A673 (cell line): ENCODE measurements at regions not wholly inside any gene's neighbourhood (a gene's known extent, or its start where the extent isn't known, plus 50 kb on each side); places are given as distances from the start of the nearest gene placed in this dataset.
"Not testable (repeated sequence)": the region's sequence is repeated elsewhere in the genome, so short reads cannot be mapped to it uniquely, and the experiment has no call there.

ENCODE experiments used
- BruUV-seq: library from RNA; stranded (reverse); fragments of 400-500 nt; replicated peaks from 2 replicates; lab custom pipeline; 2021; lab: Mats Ljungman, UMichigan
- CTCF ChIA-PET: fragments of 300-600 bp; sonication (Branson Sonifier 250); formaldehyde crosslinking; loops from one replicate; lab custom pipeline; 2022; ENCODE audit warnings: antibody characterized with exemption; lab: Charles Lee
- POLR2A ChIA-PET: fragments of 300-600 bp; sonication (Branson Sonifier 250); formaldehyde crosslinking; loops from one replicate; lab custom pipeline; 2022; ENCODE audit warnings: antibody characterized with exemption; ENCODE audit not compliant: low non-redundant PET; lab: Charles Lee
- DNase-seq: peaks from one replicate; pipeline ENCODE4 v3.0.0-alpha.2; 2015; ENCODE audit warnings: low spot score
- H3K27ac ChIP-seq: fragments of 200-600 bp; sonication (generic); 2 replicates; pipeline ENCODE4 v1.5.1; 2016; ENCODE audit warnings: mixed run types, low read depth, mild to moderate bottlenecking, mixed read lengths, antibody characterized with exemption, low read length; ENCODE audit not compliant: poor library complexity, severe bottlenecking
- H3K27me3 ChIP-seq: fragments of 200-600 bp; sonication (generic); replicated peaks from 2 replicates; pipeline ENCODE4 v1.6.1; 2017; ENCODE audit warnings: mixed run types, low read depth, mild to moderate bottlenecking, mixed read lengths, antibody characterized with exemption, low read length; ENCODE audit not compliant: insufficient read depth, poor library complexity
- H3K36me3 ChIP-seq: fragments of 200-600 bp; sonication (generic); 2 replicates; pipeline ENCODE4 v1.6.1; 2016; ENCODE audit warnings: mixed run types, mild to moderate bottlenecking, mixed read lengths, antibody characterized with exemption, low read length; ENCODE audit not compliant: insufficient read depth, poor library complexity, severe bottlenecking
- H3K4me1 ChIP-seq: fragments of 200-600 bp; sonication (generic); 2 replicates; pipeline ENCODE4 v1.6.1; 2017; ENCODE audit warnings: mixed run types, mild to moderate bottlenecking, mixed read lengths, antibody characterized with exemption, low read length; ENCODE audit not compliant: insufficient read depth, poor library complexity, severe bottlenecking
- H3K4me3 ChIP-seq: fragments of 200-600 bp; sonication (generic); 2 replicates; pipeline ENCODE4 v1.5.1; 2016; ENCODE audit warnings: low read depth, mixed run types, mild to moderate bottlenecking, mixed read lengths, low read length; ENCODE audit not compliant: poor library complexity, severe bottlenecking
- H3K9me3 ChIP-seq: fragments of 200-600 bp; sonication (generic); 2 replicates; pipeline ENCODE4 v1.6.1; 2016; ENCODE audit warnings: mixed run types, low read depth, mild to moderate bottlenecking, mixed read lengths, antibody characterized with exemption, low read length; ENCODE audit not compliant: poor library complexity, severe bottlenecking
- CTCF ChIP-seq: fragments of 300-800, 200-600 bp; sonication (generic); conservative IDR thresholded peaks from 2 replicates; pipeline ENCODE4 v1.5.1; 2017; ENCODE audit warnings: low read depth, mild to moderate bottlenecking, antibody characterized with exemption, low read length, moderate library complexity, mixed read lengths
- EZH2 ChIP-seq: fragments of 200-600 bp; sonication (generic); IDR thresholded peaks from 2 replicates; pipeline ENCODE4 v1.6.1; 2017; ENCODE audit warnings: borderline replicate concordance, low read depth, mild to moderate bottlenecking, mixed read lengths, antibody characterized with exemption, low read length; ENCODE audit not compliant: poor library complexity, severe bottlenecking
- intact Hi-C: fragments of 100-400 bp; cut with micrococcal nuclease; formaldehyde crosslinking; loops from one replicate; pipeline ENCODE4 v1.10.0; 2022; ENCODE audit not compliant: unreplicated experiment

DNA sequence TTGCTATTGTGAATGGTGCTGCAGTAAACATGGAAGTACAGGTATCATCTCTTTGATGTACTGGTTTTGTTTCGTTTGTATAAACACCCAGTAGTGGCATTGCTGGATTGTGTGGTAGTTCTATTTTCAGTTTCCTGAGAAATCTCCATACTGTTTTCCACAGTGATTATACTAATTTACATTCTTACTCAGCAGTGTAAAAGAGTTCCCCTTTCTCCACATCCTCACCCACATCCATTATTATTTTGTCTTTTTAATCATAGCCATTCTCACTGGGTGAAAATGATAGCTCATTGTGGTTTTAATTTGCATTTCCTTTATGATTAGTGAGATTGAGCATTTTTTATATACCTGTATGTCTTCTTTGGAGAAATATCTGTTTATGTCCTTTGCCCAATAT lies 62.3 kb upstream of the PARP4 start:
- intact Hi-C loops: no loop called here
- Histone ChIP-seq H3K4me1 (no peaks in the 10 kb centered on the region), H3K4me3 (no peak overlapping the region), H3K27ac (no peak overlapping the region), H3K27me3 (no peaks in the 10 kb centered on the region), H3K36me3 (no peaks in the 10 kb centered on the region), H3K9me3 (no peaks in the 10 kb centered on the region)
- DNase-seq: no peak
- BruUV-seq: no TSS peak
- CTCF ChIA-PET: no interaction called here
- no peak for TF ChIP-seq EZH2
- TF ChIP-seq CTCF: no peak
- POLR2A ChIA-PET: no interaction called here

- DNase-seq: peak; percentile 63
- H3K36me3 ChIP-seq, H3K27ac ChIP-seq, intact Hi-C loops, CTCF ChIA-PET, POLR2A ChIA-PET, H3K4me1 ChIP-seq, H3K9me3 ChIP-seq, H3K27me3 ChIP-seq, BruUV-seq: not testable (repeated sequence)
- peak overlapping the region; percentile 28 for H3K4me3 ChIP-seq
- TF ChIP-seq CTCF: peak; percentile 49
Measured at GRCh38 chr13:24580315-24580714, 67.7 kb upstream of the PARP4 start.

GRCh38 chr13:24581578-24581977 lies 69.0 kb upstream of the PARP4 start:
- H3K4me1 ChIP-seq, POLR2A ChIA-PET, BruUV-seq, H3K9me3 ChIP-seq, DNase-seq, CTCF ChIA-PET, H3K27me3 ChIP-seq, H3K4me3 ChIP-seq, H3K36me3 ChIP-seq, H3K27ac ChIP-seq: not testable (repeated sequence)
- intact Hi-C loops: loop anchor here (1.0 kb wide), 1 partner anchor 90 kb away; no protein-coding TSS in a partner anchor

- H3K27ac ChIP-seq, H3K9me3 ChIP-seq, POLR2A ChIA-PET, BruUV-seq, H3K27me3 ChIP-seq, H3K4me1 ChIP-seq, H3K36me3 ChIP-seq, H3K4me3 ChIP-seq, intact Hi-C loops, CTCF ChIA-PET, DNase-seq: not testable (repeated sequence)
Measured at GRCh38 chr13:24591697-24592096, 79.1 kb upstream of the PARP4 start.

GRCh38 chr13:24597906-24598670 lies 82.1 kb upstream of the ATP12A start:
- intact Hi-C loops: loop anchor here (5.0 kb wide), 1 partner anchor 354 kb away; no protein-coding TSS in a partner anchor
- H3K27me3 ChIP-seq, POLR2A ChIA-PET, H3K4me1 ChIP-seq, DNase-seq, H3K4me3 ChIP-seq, H3K36me3 ChIP-seq, BruUV-seq, H3K9me3 ChIP-seq, H3K27ac ChIP-seq, CTCF ChIA-PET: not testable (repeated sequence)

DNA sequence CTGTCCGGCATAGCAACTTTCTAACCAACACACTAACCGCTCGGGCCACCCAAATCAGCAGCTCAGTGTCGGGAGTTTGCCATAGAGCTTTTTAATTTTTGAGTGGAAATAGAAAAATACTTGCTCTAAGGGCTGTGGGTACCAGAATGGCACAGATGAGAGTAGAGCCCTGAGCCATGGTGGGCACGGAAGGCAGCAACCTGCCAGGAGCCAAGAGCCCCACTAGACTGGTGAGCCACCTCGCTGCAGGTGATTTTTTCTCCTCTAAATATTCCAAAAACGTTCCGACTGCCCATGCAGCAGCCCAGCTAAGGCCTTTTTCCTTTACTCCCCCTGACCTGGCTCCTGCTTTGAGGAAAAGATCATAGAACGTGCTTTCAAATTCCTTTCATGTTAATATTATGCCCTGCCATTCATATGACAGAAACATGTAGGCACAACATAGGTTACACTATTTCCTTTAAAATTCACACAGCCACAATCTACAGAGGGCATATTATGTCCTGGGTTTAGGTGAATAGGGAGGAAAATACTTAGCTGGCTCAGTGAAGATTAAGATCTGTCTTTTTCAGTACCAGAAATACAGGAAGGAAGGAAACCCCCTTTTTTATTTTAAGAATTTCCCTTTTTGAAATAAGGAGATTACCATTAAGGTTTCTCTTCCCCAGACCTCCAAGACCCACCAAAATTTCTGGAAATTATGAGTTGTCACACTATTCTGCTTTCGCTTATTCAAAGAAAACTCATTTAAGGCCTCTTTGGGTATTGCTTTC lies 81.0 kb upstream of the ATP12A start:
- POLR2A ChIA-PET, H3K36me3 ChIP-seq, H3K27ac ChIP-seq, H3K4me1 ChIP-seq, BruUV-seq, H3K9me3 ChIP-seq, H3K27me3 ChIP-seq, H3K4me3 ChIP-seq, DNase-seq, CTCF ChIA-PET: not testable (repeated sequence)
- intact Hi-C loops: loop anchor here (5.0 kb wide), 1 partner anchor 353 kb away; no protein-coding TSS in a partner anchor
